Mesenchymal stem cell (in vitro differentiated cells and primary cell): ENCODE measurements at regions not wholly inside any gene's neighbourhood (a gene's known extent, or its start where the extent isn't known, plus 50 kb on each side); places are given as distances from the start of the nearest gene placed in this dataset.

Experiments
- DNase-seq: peaks from one replicate; pipeline ENCODE4 v3.0.0-alpha.2; 2013
- H2AFZ ChIP-seq: one replicate; pipeline ENCODE4 v1.6.1; 2013; ENCODE audit warnings: low read depth, mild to moderate bottlenecking, control low read depth, inconsistent platforms, low read length, moderate library complexity
- H2AK5ac ChIP-seq: 2 replicates; pipeline ENCODE4 v1.6.1; 2013; ENCODE audit warnings: low read length, moderate library complexity, mild to moderate bottlenecking, inconsistent platforms; ENCODE audit not compliant: severe bottlenecking
- H2BK120ac ChIP-seq: one replicate; pipeline ENCODE4 v1.6.1; 2013; ENCODE audit warnings: low read depth, mild to moderate bottlenecking, inconsistent platforms, low read length, moderate library complexity
- H2BK12ac ChIP-seq, 2 experiments: one replicate each; pipeline ENCODE4 v1.6.1; 2013; ENCODE audit warnings: inconsistent platforms in 2 of 2, low read length in 2 of 2, mild to moderate bottlenecking in 2 of 2, moderate library complexity in 2 of 2, control low read depth in 1 of 2
- H2BK15ac ChIP-seq: one replicate; pipeline ENCODE4 v1.6.1; 2013; ENCODE audit warnings: mild to moderate bottlenecking, low read depth, inconsistent platforms; ENCODE audit not compliant: poor library complexity, severe bottlenecking
- H2BK5ac ChIP-seq: 2 replicates; pipeline ENCODE4 v1.6.1; 2013; ENCODE audit warnings: low read depth, mild to moderate bottlenecking, low read length, control low read depth, inconsistent platforms; ENCODE audit not compliant: poor library complexity, severe bottlenecking
- H3K14ac ChIP-seq, 2 experiments: one replicate each; pipeline ENCODE4 v1.6.1; 2013; ENCODE audit warnings: inconsistent platforms in 2 of 2, low read length in 2 of 2, control low read depth in 1 of 2, mild to moderate bottlenecking in 1 of 2, moderate library complexity in 1 of 2
- H3K18ac ChIP-seq, 2 experiments: one replicate each; pipeline ENCODE4 v1.6.1; 2013; ENCODE audit warnings: inconsistent platforms in 2 of 2, low read length in 2 of 2, control low read depth in 1 of 2, low read depth in 1 of 2, mild to moderate bottlenecking in 1 of 2
- H3K23ac ChIP-seq, 2 experiments: one replicate each; pipeline ENCODE4 v1.6.1; 2013; ENCODE audit warnings: inconsistent platforms in 2 of 2, low read length in 2 of 2, mild to moderate bottlenecking in 2 of 2, moderate library complexity in 2 of 2, control low read depth in 1 of 2
- H3K27ac ChIP-seq: 2 replicates; pipeline ENCODE4 v1.5.1; 2013; ENCODE audit warnings: mild to moderate bottlenecking, moderate library complexity, low read length, control low read depth, inconsistent platforms; ENCODE audit not compliant: poor library complexity, severe bottlenecking
- H3K27me3 ChIP-seq, 2 experiments: 2 replicates each; pipeline versions ENCODE4 v1.6.1 to v1.7.0; 2013; ENCODE audit warnings: low read length in 2 of 2, mild to moderate bottlenecking in 2 of 2, moderate library complexity in 2 of 2, control low read depth in 1 of 2, inconsistent platforms in 1 of 2; ENCODE audit not compliant: control insufficient read depth in 1 of 2, insufficient read depth in 1 of 2
- H3K36me3 ChIP-seq, 2 experiments: 2 replicates each; pipeline versions ENCODE4 v1.6.1 to v1.7.0; 2013; ENCODE audit warnings: low read length in 2 of 2, control low read depth in 1 of 2, inconsistent platforms in 1 of 2, low read depth in 1 of 2, mild to moderate bottlenecking in 1 of 2; ENCODE audit not compliant: insufficient read depth in 2 of 2, control insufficient read depth in 1 of 2
- H3K4ac ChIP-seq, 2 experiments: one replicate each; pipeline ENCODE4 v1.6.1; 2013; ENCODE audit warnings: inconsistent platforms in 2 of 2, low read length in 2 of 2, mild to moderate bottlenecking in 2 of 2, moderate library complexity in 2 of 2, control low read depth in 1 of 2, low read depth in 1 of 2
- H3K4me1 ChIP-seq: 2 replicates; pipeline ENCODE4 v1.6.1; 2013; ENCODE audit warnings: low read depth, low read length, control low read depth; ENCODE audit not compliant: control insufficient read depth, insufficient read depth
- H3K4me2 ChIP-seq: 2 replicates; pipeline ENCODE4 v1.6.1; 2013; ENCODE audit warnings: low read length, mild to moderate bottlenecking, inconsistent platforms; ENCODE audit not compliant: poor library complexity, severe bottlenecking
- H3K4me3 ChIP-seq, 2 experiments: 2 replicates each; pipeline versions ENCODE4 v1.5.1 to v1.7.0; 2013; ENCODE audit warnings: low read length in 2 of 2, mild to moderate bottlenecking in 2 of 2, control low read depth in 1 of 2, low read depth in 1 of 2; ENCODE audit not compliant: insufficient read depth in 1 of 2
- H3K79me1 ChIP-seq: replicated peaks from 2 replicates; pipeline ENCODE4 v1.6.1; 2013; ENCODE audit warnings: mild to moderate bottlenecking, control low read depth, low read length, inconsistent platforms; ENCODE audit not compliant: poor library complexity, severe bottlenecking
- H3K9ac ChIP-seq: 2 replicates; pipeline ENCODE4 v1.7.0; 2013; ENCODE audit warnings: mild to moderate bottlenecking, low read length, moderate library complexity
- H3K9me3 ChIP-seq: 2 replicates; pipeline ENCODE4 v1.7.0; 2013; ENCODE audit warnings: mild to moderate bottlenecking, low read length; ENCODE audit not compliant: control insufficient read depth
- H4K8ac ChIP-seq: one replicate; pipeline ENCODE4 v1.6.1; 2013; ENCODE audit warnings: inconsistent platforms, mild to moderate bottlenecking, low read length, moderate library complexity
- H4K91ac ChIP-seq: one replicate; pipeline ENCODE4 v1.6.1; 2013; ENCODE audit warnings: mild to moderate bottlenecking, low read length, inconsistent platforms
- WGBS: methylation state at CpG from one replicate; pipeline ENCODE4 v1.1.7; 2013; ENCODE audit warnings: mixed read lengths; 5-methylcytosine and 5-hydroxymethylcytosine counted together

- H3K9me3 ChIP-seq: no peaks in the 10 kb centered on the region
- H3K14ac ChIP-seq: no peak overlapping the region
- no peaks in the 10 kb centered on the region for H3K36me3 ChIP-seq
- H4K91ac ChIP-seq: no peak overlapping the region
- peaks cover 0 to 6% of the 10 kb centered on the region in 2 experiments for H3K27me3 ChIP-seq
- no peak overlapping the region for H3K9ac ChIP-seq
- H3K23ac ChIP-seq: no peak overlapping the region
- H3K79me1 ChIP-seq: no peaks in the 10 kb centered on the region
- H2BK5ac ChIP-seq: no peak overlapping the region
- no peak overlapping the region for H4K8ac ChIP-seq
- no peak overlapping the region for H3K4ac ChIP-seq
- no peak overlapping the region for H3K4me3 ChIP-seq
- no peak overlapping the region for H2BK15ac ChIP-seq
- H2BK12ac ChIP-seq: no peak overlapping the region
- no peak overlapping the region for H3K4me2 ChIP-seq
- H2AFZ ChIP-seq: no peak overlapping the region
- no peak overlapping the region for H3K18ac ChIP-seq
- no peak for DNase-seq
- no peaks in the 10 kb centered on the region for H3K4me1 ChIP-seq
- no peak overlapping the region for H3K27ac ChIP-seq
- WGBS: 87% methylated on average over 4 of the region's 8 CpGs
- no peak overlapping the region for H2AK5ac ChIP-seq
- no peak overlapping the region for H2BK120ac ChIP-seq
Measured at GRCh38 chr4:4770610-4771009, 88.9 kb upstream of the MSX1 start.

DNA sequence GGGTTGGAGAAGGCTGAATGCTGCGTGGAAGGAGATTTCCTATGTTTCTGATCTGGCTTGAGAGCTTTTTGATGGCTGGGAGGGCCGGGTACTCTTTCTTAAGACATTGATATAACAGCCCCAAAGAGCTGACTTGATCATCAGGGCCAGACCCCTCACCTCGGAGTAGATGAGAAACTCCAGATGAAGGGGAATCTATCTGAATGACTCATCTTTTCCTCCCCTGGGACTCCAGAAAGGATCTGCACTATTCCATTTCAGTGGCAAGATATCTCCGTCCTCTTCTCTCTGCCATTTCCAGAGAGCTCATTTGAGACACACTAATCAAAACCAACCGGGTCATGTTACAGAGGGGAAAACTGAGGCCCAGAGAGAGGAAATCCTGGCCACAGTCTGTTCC is 92.9 kb upstream of the MSX1 start:
- Histone ChIP-seq H2AFZ (no peak overlapping the region), H3K18ac (peak overlapping the region in 1 of 2 experiments; percentile 70), H3K27me3 (no peaks in the 10 kb centered on the region), H3K4me3 (no peak overlapping the region), H2BK12ac (no peak overlapping the region), H3K23ac (no peak overlapping the region), H2BK120ac (no peak overlapping the region), H3K4ac (no peak overlapping the region), H2BK15ac (no peak overlapping the region), H2AK5ac (no peak overlapping the region), H4K91ac (no peak overlapping the region), H3K9ac (no peak overlapping the region), H3K36me3 (no peaks in the 10 kb centered on the region), H3K79me1 (no peaks in the 10 kb centered on the region), H2BK5ac (no peak overlapping the region), H3K9me3 (no peaks in the 10 kb centered on the region), H3K14ac (no peak overlapping the region), H3K27ac (no peak overlapping the region), H3K4me2 (no peak overlapping the region), H3K4me1 (peaks cover 19% of the 10 kb centered on the region), H4K8ac (peak overlapping the region; percentile 71)
- 37% methylated on average over 5 of the region's 5 CpGs for WGBS
- peak; percentile 58 for DNase-seq

- H3K9me3 ChIP-seq: no peaks in the 10 kb centered on the region
- H2BK15ac ChIP-seq: no peak overlapping the region
- H2BK120ac ChIP-seq: no peak overlapping the region
- no peak for DNase-seq
- peak overlapping the region in 1 of 2 experiments; percentile 82 for H3K4ac ChIP-seq
- H3K36me3 ChIP-seq: no peaks in the 10 kb centered on the region
- H2AK5ac ChIP-seq: no peak overlapping the region
- H3K4me3 ChIP-seq: no peak overlapping the region
- no peak overlapping the region for H2BK5ac ChIP-seq
- H2BK12ac ChIP-seq: no peak overlapping the region
- H2AFZ ChIP-seq: no peak overlapping the region
- no peak overlapping the region for H4K8ac ChIP-seq
- no peak overlapping the region for H4K91ac ChIP-seq
- H3K4me2 ChIP-seq: no peak overlapping the region
- H3K27ac ChIP-seq: no peak overlapping the region
- H3K27me3 ChIP-seq: no peaks in the 10 kb centered on the region
- no peak overlapping the region for H3K9ac ChIP-seq
- H3K18ac ChIP-seq: peak overlapping the region in 1 of 2 experiments; percentile 70
- no peak overlapping the region for H3K23ac ChIP-seq
- H3K79me1 ChIP-seq: no peaks in the 10 kb centered on the region
- no peak overlapping the region for H3K14ac ChIP-seq
- H3K4me1 ChIP-seq: peaks cover 19% of the 10 kb centered on the region
- 40% methylated on average over 9 of the region's 9 CpGs for WGBS
Measured at GRCh38 chr4:4765811-4766210, 93.7 kb upstream of the MSX1 start.

DNA sequence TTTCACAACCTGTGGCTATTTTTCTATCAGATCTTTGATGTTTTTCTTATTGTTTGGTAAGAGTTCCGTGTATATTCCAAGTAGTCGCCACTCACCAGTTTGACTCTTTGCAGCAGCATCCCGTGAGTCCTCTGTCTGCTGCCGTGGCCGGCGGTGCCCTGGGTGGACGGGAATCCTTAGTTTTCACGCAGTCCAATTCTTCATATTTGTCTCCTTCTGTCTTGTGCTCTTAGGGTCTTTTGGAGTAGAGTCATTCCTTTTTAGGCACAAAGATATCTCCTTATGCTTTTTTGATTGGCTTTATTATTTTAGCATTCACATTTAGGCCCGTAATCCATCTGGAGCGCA is 94.9 kb upstream of the MSX1 start:
- Histone ChIP-seq H2AFZ (no peak overlapping the region), H3K23ac (no peak overlapping the region), H2BK120ac (no peak overlapping the region), H2BK12ac (no peak overlapping the region), H3K4me3 (no peak overlapping the region), H2BK15ac (peak overlapping the region; percentile 33), H3K36me3 (no peaks in the 10 kb centered on the region), H4K8ac (no peak overlapping the region), H3K4me2 (no peak overlapping the region), H3K14ac (no peak overlapping the region), H3K27me3 (no peaks in the 10 kb centered on the region), H3K4me1 (peaks cover 19% of the 10 kb centered on the region), H3K18ac (no peak overlapping the region), H4K91ac (no peak overlapping the region), H2AK5ac (no peak overlapping the region), H2BK5ac (no peak overlapping the region), H3K9me3 (no peaks in the 10 kb centered on the region), H3K4ac (no peak overlapping the region), H3K27ac (no peak overlapping the region), H3K9ac (no peak overlapping the region), H3K79me1 (no peaks in the 10 kb centered on the region)
- WGBS: over 99% methylated on average over 8 of the region's 10 CpGs
- DNase-seq: no peak
